IMR-90 (cell line): ENCODE measurements at regions not wholly inside any gene's neighbourhood (a gene's known extent, or its start where the extent isn't known, plus 50 kb on each side); places are given as distances from the start of the nearest gene placed in this dataset.

ENCODE experiments used
- ATAC-seq: fragments of 200-7000 bp; cut with Tn5 transposase; 2 replicates; pipeline ENCODE4 v1.9.1; 2020; ENCODE audit warnings: low read depth, mild to moderate bottlenecking, moderate library complexity
- BruUV-seq: library from RNA; stranded (reverse); fragments of 400-500 nt; replicated peaks from 2 replicates; lab custom pipeline; 2021; lab: Mats Ljungman, UMichigan
- CTCF ChIA-PET: fragments of 300-600 bp; formaldehyde crosslinking; extraction: SDS; loops from one replicate; lab custom pipeline; 2021; ENCODE audit warnings: antibody characterized with exemption; lab: Yijun Ruan, JAX
- POLR2A ChIA-PET: fragments of 300-600 bp; sonication (Branson Sonifier 250); formaldehyde crosslinking; loops from one replicate; lab custom pipeline; 2022; ENCODE audit warnings: antibody characterized with exemption; ENCODE audit not compliant: unreplicated experiment; lab: Charles Lee
- DNase-seq: peaks from one replicate; pipeline ENCODE4 v3.0.0; 2013
- H2AFZ ChIP-seq: replicated peaks from 2 replicates; pipeline ENCODE3; 2013; ENCODE audit warnings: low read length, mild to moderate bottlenecking; ENCODE audit not compliant: poor library complexity
- H2AK5ac ChIP-seq: 2 replicates; pipeline ENCODE4 v1.6.1; 2013; ENCODE audit warnings: low read depth, low read length, inconsistent platforms
- H2AK9ac ChIP-seq: replicated peaks from 2 replicates; pipeline ENCODE3; 2013; ENCODE audit warnings: mild to moderate bottlenecking, low read depth, low read length, moderate library complexity; ENCODE audit not compliant: poor library complexity
- H2BK120ac ChIP-seq: 2 replicates; pipeline ENCODE4 v1.6.1; 2013; ENCODE audit warnings: low read depth, low read length, inconsistent platforms
- H2BK15ac ChIP-seq: 3 replicates; pipeline ENCODE4 v1.6.1; 2013; ENCODE audit warnings: low read depth, low read length, inconsistent platforms
- H2BK20ac ChIP-seq: 2 replicates; pipeline ENCODE4 v1.6.1; 2013; ENCODE audit warnings: low read depth, mild to moderate bottlenecking, inconsistent platforms, low read length, moderate library complexity
- H2BK5ac ChIP-seq: 2 replicates; pipeline ENCODE4 v1.6.1; 2013; ENCODE audit warnings: mild to moderate bottlenecking, low read depth, low read length, inconsistent platforms; ENCODE audit not compliant: poor library complexity, severe bottlenecking
- H3K14ac ChIP-seq: replicated peaks from 2 replicates; pipeline ENCODE4 v1.6.1; 2013; ENCODE audit warnings: low read depth, low read length, inconsistent platforms
- H3K18ac ChIP-seq: 2 replicates; pipeline ENCODE4 v1.6.1; 2013; ENCODE audit warnings: low read depth, low read length, control low read depth
- H3K23ac ChIP-seq: 2 replicates; pipeline ENCODE4 v1.6.1; 2013; ENCODE audit warnings: low read depth, low read length, inconsistent platforms
- H3K27ac ChIP-seq: 2 replicates; pipeline ENCODE4 v1.5.1; 2013; ENCODE audit warnings: mild to moderate bottlenecking, control low read depth, low read length; ENCODE audit not compliant: insufficient read depth
- H3K27me3 ChIP-seq: 2 replicates; pipeline ENCODE4 v1.6.1; 2013; ENCODE audit warnings: low read length; ENCODE audit not compliant: control insufficient read depth, insufficient read depth
- H3K36me3 ChIP-seq: 2 replicates; pipeline ENCODE4 v1.6.1; 2013; ENCODE audit warnings: low read length, mixed read lengths; ENCODE audit not compliant: control insufficient read depth, insufficient read depth
- H3K4ac ChIP-seq: 2 replicates; pipeline ENCODE4 v1.6.1; 2013; ENCODE audit warnings: low read depth, low read length, inconsistent platforms
- H3K4me1 ChIP-seq: 2 replicates; pipeline ENCODE4 v1.6.1; 2013; ENCODE audit warnings: low read length, mixed read lengths; ENCODE audit not compliant: control insufficient read depth, insufficient read depth
- H3K4me2 ChIP-seq: 2 replicates; pipeline ENCODE4 v1.6.1; 2013; ENCODE audit warnings: low read depth, mild to moderate bottlenecking, control low read depth, low read length, moderate library complexity
- H3K4me3 ChIP-seq: 2 replicates; pipeline ENCODE4 v1.5.1; 2013; ENCODE audit warnings: low read depth, mild to moderate bottlenecking, control low read depth, low read length, moderate library complexity; ENCODE audit not compliant: insufficient read depth
- H3K56ac ChIP-seq: 2 replicates; pipeline ENCODE4 v1.6.1; 2013; ENCODE audit warnings: low read length, inconsistent platforms; ENCODE audit not compliant: insufficient read depth; ENCODE audit errors: extremely low read depth
- H3K79me1 ChIP-seq, 2 experiments: 2 replicates each; pipeline ENCODE4 v1.6.1; 2013; ENCODE audit warnings: low read length in 2 of 2, inconsistent platforms in 1 of 2, low read depth in 1 of 2
- H3K9ac ChIP-seq: 2 replicates; pipeline ENCODE4 v1.6.1; 2013; ENCODE audit warnings: low read depth, low read length, control low read depth
- H3K9me1 ChIP-seq: 2 replicates; pipeline ENCODE4 v1.6.1; 2013; ENCODE audit warnings: low read length, inconsistent platforms; ENCODE audit not compliant: insufficient read depth
- H3K9me3 ChIP-seq: 2 replicates; pipeline ENCODE4 v1.6.1; 2013; ENCODE audit warnings: low read length; ENCODE audit not compliant: control insufficient read depth, insufficient read depth
- H4K20me1 ChIP-seq: 2 replicates; pipeline ENCODE4 v1.6.1; 2013; ENCODE audit warnings: low read length, inconsistent platforms; ENCODE audit not compliant: insufficient read depth
- H4K5ac ChIP-seq: 2 replicates; pipeline ENCODE4 v1.6.1; 2013; ENCODE audit warnings: mild to moderate bottlenecking, low read depth, low read length, control low read depth
- H4K8ac ChIP-seq, 2 experiments: 2 replicates each; pipeline ENCODE4 v1.6.1; 2013; ENCODE audit warnings: low read depth in 2 of 2, low read length in 2 of 2, control low read depth in 1 of 2, inconsistent platforms in 1 of 2
- H4K91ac ChIP-seq: 2 replicates; pipeline ENCODE4 v1.6.1; 2013; ENCODE audit warnings: low read depth, low read length, inconsistent platforms; ENCODE audit not compliant: insufficient read depth
- BHLHE40 ChIP-seq: fragments of 150-350 bp; IDR thresholded peaks from 2 replicates; pipeline ENCODE4 v1.6.1; 2016; ENCODE audit warnings: mild to moderate bottlenecking, low read depth, low read length
- FOS ChIP-seq: fragments of 150-350 bp; IDR thresholded peaks from 2 replicates; pipeline ENCODE4 v1.6.1; 2016; ENCODE audit warnings: low read depth, low read length
- MAFK ChIP-seq: IDR thresholded peaks from 2 replicates; pipeline ENCODE4 v1.6.1; 2012; ENCODE audit warnings: low read depth, low read length, improper control_type of control experiment
- MAZ ChIP-seq: IDR thresholded peaks from 2 replicates; pipeline ENCODE4 v1.6.1; 2012; ENCODE audit warnings: low read depth, mild to moderate bottlenecking, low read length, improper control_type of control experiment, moderate library complexity, borderline replicate concordance
- MXI1 ChIP-seq: IDR thresholded peaks from 2 replicates; pipeline ENCODE4 v1.6.1; 2012; ENCODE audit warnings: low read depth, mild to moderate bottlenecking, low read length, moderate library complexity, borderline replicate concordance
- NFE2L2 ChIP-seq: fragments of 150-350 bp; IDR thresholded peaks from 2 replicates; pipeline ENCODE4 v1.6.1; 2016; ENCODE audit warnings: low read depth, mild to moderate bottlenecking, low read length
- POLR2A ChIP-seq: IDR thresholded peaks from 2 replicates; pipeline ENCODE4 v1.6.1; 2012; ENCODE audit warnings: mild to moderate bottlenecking, low read depth, low read length
- RAD21 ChIP-seq: IDR thresholded peaks from 2 replicates; pipeline ENCODE4 v1.6.1; 2012; ENCODE audit warnings: low read length, improper control_type of control experiment
- RCOR1 ChIP-seq: IDR thresholded peaks from 2 replicates; pipeline ENCODE4 v1.6.1; 2012; ENCODE audit warnings: mild to moderate bottlenecking, low read length, improper control_type of control experiment; ENCODE audit not compliant: insufficient replicate concordance
- RFX5 ChIP-seq: IDR thresholded peaks from 2 replicates; pipeline ENCODE4 v1.8.0; 2012; ENCODE audit warnings: low read depth, mild to moderate bottlenecking, low read length, moderate library complexity
- SMC3 ChIP-seq: fragments of 150-350 bp; IDR thresholded peaks from 2 replicates; pipeline ENCODE4 v1.6.1; 2016; ENCODE audit warnings: low read depth, mild to moderate bottlenecking, antibody characterized with exemption, low read length, moderate library complexity
- WGBS, 2 experiments: methylation state at CpG; one replicate each; pipeline versions ENCODE4 v1.1.5 to v1.1.7; 2013; ENCODE audit warnings: missing lambda C conversion rate in 2 of 2; ENCODE audit not compliant: insufficient read length in 1 of 2; ENCODE audit errors: extremely low coverage in 2 of 2; 5-methylcytosine and 5-hydroxymethylcytosine counted together
- dilution Hi-C: fragments of 300-500 bp; cut with HindIII; formaldehyde crosslinking; loops from one replicate; pipeline ENCODE4 v1.14.3; 2018; ENCODE audit warnings: low sequenced_read_pairs; ENCODE audit not compliant: unreplicated experiment
- in situ Hi-C: fragments of 300-500 bp; cut with MboI; formaldehyde crosslinking; loops from 3 replicates; pipeline ENCODE4 v1.14.3; 2019; ENCODE audit warnings: low sequenced_read_pairs, inconsistent platforms, mixed read lengths
- intact Hi-C: fragments of 100-400 bp; cut with micrococcal nuclease; formaldehyde crosslinking; loops from 2 replicates; pipeline ENCODE4 v1.10.0; 2022
- TF ChIP-seq, protein P1 (sequence below): fragments of 150-350 bp; IDR thresholded peaks from 2 replicates; pipeline ENCODE4 v1.6.1; 2017; ENCODE audit warnings: mild to moderate bottlenecking, antibody characterized with exemption, low read length, low read depth
- TF ChIP-seq, protein P2 (sequence below): conservative IDR thresholded peaks from 2 replicates; pipeline ENCODE4 v1.5.1; 2012; ENCODE audit warnings: mild to moderate bottlenecking, low read depth, low read length, improper control_type of control experiment

DNA sequence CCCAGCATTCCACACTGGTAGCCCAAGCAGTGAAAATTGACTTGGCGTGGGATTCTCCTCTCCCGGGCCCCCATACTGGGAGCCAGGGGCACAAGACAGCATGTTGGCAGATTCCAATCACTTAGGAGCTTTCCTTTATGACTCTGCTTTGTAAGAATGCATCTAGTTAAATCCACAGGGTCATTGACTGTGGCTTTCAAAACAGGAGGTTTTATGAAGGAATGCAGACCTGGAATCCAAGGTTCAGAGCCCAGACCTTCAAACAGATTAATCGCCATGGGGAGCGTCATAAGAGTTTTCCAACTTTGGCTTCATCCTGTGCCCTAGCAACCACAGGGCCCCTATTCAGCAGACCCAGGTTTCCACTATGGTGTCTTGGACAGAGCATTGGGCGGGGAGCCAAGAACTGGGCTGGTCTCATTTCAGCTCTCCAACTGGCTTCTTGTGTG lies 76.4 kb upstream of the RMST start:
- ATAC-seq (no peak), DNase-seq (no peak)
- Histone ChIP-seq H3K27ac (no peak overlapping the region), H4K20me1 (no peaks in the 10 kb centered on the region), H4K91ac (no peak overlapping the region), H3K18ac (no peak overlapping the region), H3K36me3 (no peaks in the 10 kb centered on the region), H3K4ac (no peak overlapping the region), H3K23ac (no peak overlapping the region), H2BK20ac (no peak overlapping the region), H2AK5ac (no peak overlapping the region), H2AFZ (no peak overlapping the region), H2AK9ac (no peak overlapping the region), H3K9me3 (peaks cover 6% of the 10 kb centered on the region), H3K9ac (no peak overlapping the region), H3K14ac (no peak overlapping the region), H2BK15ac (no peak overlapping the region), H3K4me2 (no peak overlapping the region), H2BK5ac (no peak overlapping the region), H2BK120ac (no peak overlapping the region), H3K56ac (no peak overlapping the region), H3K27me3 (no peaks in the 10 kb centered on the region), H3K9me1 (no peaks in the 10 kb centered on the region), H3K79me1 (no peaks in the 10 kb centered on the region), H4K5ac (no peak overlapping the region), H4K8ac (no peak overlapping the region), H3K4me3 (no peak overlapping the region), H3K4me1 (no peaks in the 10 kb centered on the region)
- in situ Hi-C loops (no loop called here), intact Hi-C loops (no loop called here), dilution Hi-C loops (no loop called here)
- POLR2A ChIA-PET, result no interaction called here
- TF ChIP-seq FOS, result no peak
- TF ChIP-seq RAD21, result no peak
- no peak for TF ChIP-seq MAZ
- TF ChIP-seq NFE2L2, result no peak
- TF ChIP-seq MXI1, result no peak
- TF ChIP-seq, protein P1, sequence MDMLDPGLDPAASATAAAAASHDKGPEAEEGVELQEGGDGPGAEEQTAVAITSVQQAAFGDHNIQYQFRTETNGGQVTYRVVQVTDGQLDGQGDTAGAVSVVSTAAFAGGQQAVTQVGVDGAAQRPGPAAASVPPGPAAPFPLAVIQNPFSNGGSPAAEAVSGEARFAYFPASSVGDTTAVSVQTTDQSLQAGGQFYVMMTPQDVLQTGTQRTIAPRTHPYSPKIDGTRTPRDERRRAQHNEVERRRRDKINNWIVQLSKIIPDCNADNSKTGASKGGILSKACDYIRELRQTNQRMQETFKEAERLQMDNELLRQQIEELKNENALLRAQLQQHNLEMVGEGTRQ, result no peak
- no peak for TF ChIP-seq POLR2A
- TF ChIP-seq RCOR1, result no peak
- TF ChIP-seq, protein P2, sequence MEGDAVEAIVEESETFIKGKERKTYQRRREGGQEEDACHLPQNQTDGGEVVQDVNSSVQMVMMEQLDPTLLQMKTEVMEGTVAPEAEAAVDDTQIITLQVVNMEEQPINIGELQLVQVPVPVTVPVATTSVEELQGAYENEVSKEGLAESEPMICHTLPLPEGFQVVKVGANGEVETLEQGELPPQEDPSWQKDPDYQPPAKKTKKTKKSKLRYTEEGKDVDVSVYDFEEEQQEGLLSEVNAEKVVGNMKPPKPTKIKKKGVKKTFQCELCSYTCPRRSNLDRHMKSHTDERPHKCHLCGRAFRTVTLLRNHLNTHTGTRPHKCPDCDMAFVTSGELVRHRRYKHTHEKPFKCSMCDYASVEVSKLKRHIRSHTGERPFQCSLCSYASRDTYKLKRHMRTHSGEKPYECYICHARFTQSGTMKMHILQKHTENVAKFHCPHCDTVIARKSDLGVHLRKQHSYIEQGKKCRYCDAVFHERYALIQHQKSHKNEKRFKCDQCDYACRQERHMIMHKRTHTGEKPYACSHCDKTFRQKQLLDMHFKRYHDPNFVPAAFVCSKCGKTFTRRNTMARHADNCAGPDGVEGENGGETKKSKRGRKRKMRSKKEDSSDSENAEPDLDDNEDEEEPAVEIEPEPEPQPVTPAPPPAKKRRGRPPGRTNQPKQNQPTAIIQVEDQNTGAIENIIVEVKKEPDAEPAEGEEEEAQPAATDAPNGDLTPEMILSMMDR, result no peak
- no peak for TF ChIP-seq RFX5
- TF ChIP-seq MAFK, result no peak
- no peak for TF ChIP-seq BHLHE40
- no peak for TF ChIP-seq SMC3
- WGBS, 2 experiments, result 90% methylated on average over 2 of the region's 5 CpGs; no CpG with 5 or more reads in 1 of the 2 experiments
- no TSS peak for BruUV-seq
- CTCF ChIA-PET, result no interaction called here
